HCT116 (cell line): ENCODE measurements at regions not wholly inside any gene's neighbourhood (a gene's known extent, or its start where the extent isn't known, plus 50 kb on each side); places are given as distances from the start of the nearest gene placed in this dataset.

Experiments
- ATF3 ChIP-seq: IDR thresholded peaks from 2 replicates; pipeline ENCODE4 v1.6.1; 2012
- CBX3 ChIP-seq: IDR thresholded peaks from 2 replicates; pipeline ENCODE4 v1.6.1; 2012; ENCODE audit warnings: low read depth
- CEBPB ChIP-seq: IDR thresholded peaks from 2 replicates; pipeline ENCODE4 v1.6.1; 2012; ENCODE audit warnings: low read depth
- CTCF ChIP-seq, 3 experiments: fragments of 200-600 bp in 1 of 3; sonication (generic) in 1 of 3; IDR thresholded peaks in 2 of 3; conservative IDR thresholded peaks in 1 of 3; 2 replicates each; pipeline ENCODE4 v1.5.1; 2012 to 2017; ENCODE audit warnings: low read depth in 2 of 3, low read length in 2 of 3, antibody characterized with exemption in 1 of 3, borderline replicate concordance in 1 of 3, control low read depth in 1 of 3, mild to moderate bottlenecking in 1 of 3, mixed read lengths in 1 of 3, mixed run types in 1 of 3, moderate library complexity in 1 of 3; ENCODE audit not compliant: insufficient read depth in 1 of 3
- EZH2 ChIP-seq: fragments of 200-600 bp; sonication (generic); IDR thresholded peaks from 2 replicates; pipeline ENCODE4 v1.6.1; 2017; ENCODE audit warnings: antibody characterized with exemption, mixed run types
- EZH2phosphoT487 ChIP-seq: fragments of 200-600 bp; IDR thresholded peaks from 2 replicates; pipeline ENCODE4 v1.6.1; 2018; ENCODE audit warnings: antibody characterized with exemption, borderline replicate concordance
- MAX ChIP-seq: IDR thresholded peaks from 2 replicates; pipeline ENCODE4 v1.6.1; 2012
- POLR2A ChIP-seq: IDR thresholded peaks from 2 replicates; pipeline ENCODE4 v1.7.0; 2011; ENCODE audit warnings: borderline replicate concordance; ENCODE audit not compliant: insufficient read depth, insufficient read length; ENCODE audit errors: extremely low read depth
- POLR2AphosphoS5 ChIP-seq: IDR thresholded peaks from 2 replicates; pipeline ENCODE4 v1.6.1; 2011; ENCODE audit warnings: mild to moderate bottlenecking, low read depth, low read length, moderate library complexity
- REST ChIP-seq: IDR thresholded peaks from 2 replicates; pipeline ENCODE4 v1.6.1; 2012; ENCODE audit warnings: low read depth
- SIN3A ChIP-seq: IDR thresholded peaks from 2 replicates; pipeline ENCODE4 v1.6.1; 2012; ENCODE audit warnings: low read depth
- SRF ChIP-seq: IDR thresholded peaks from 2 replicates; pipeline ENCODE4 v1.6.1; 2012; ENCODE audit warnings: low read depth
- ZFX ChIP-seq: fragments of 450-650 bp; IDR thresholded peaks from 2 replicates; pipeline ENCODE4 v1.6.1; 2017

GRCh38 chr14:89493877-89494634 is 77.0 kb upstream of the FOXN3 start:
- TF ChIP-seq CTCF (IDR thresholded peaks at IDR 0.05 in 2 of 3, conservative IDR thresholded peaks at IDR 0.05 in 1 of 3; ENCODE audit: borderline replicate concordance in 1 of 3, insufficient read depth in 1 of 3, low read depth in 2 of 3, low read length in 2 of 3) = no peak
- TF ChIP-seq MAX = no peak
- TF ChIP-seq SIN3A = no peak
- TF ChIP-seq POLR2AphosphoS5 = no peak
- TF ChIP-seq REST = no peak
- TF ChIP-seq POLR2A = no peak
- no peak for TF ChIP-seq CEBPB
- no peak for TF ChIP-seq EZH2
- no peak for TF ChIP-seq SRF
- no peak for TF ChIP-seq CBX3
- TF ChIP-seq ATF3 = no peak
- TF ChIP-seq EZH2phosphoT487 = no peak
- TF ChIP-seq ZFX = no peak
